NT2/D1 (cell line): ENCODE measurements at regions not wholly inside any gene's neighbourhood (a gene's known extent, or its start where the extent isn't known, plus 50 kb on each side); places are given as distances from the start of the nearest gene placed in this dataset.

ENCODE experiments used
- DNase-seq: peaks from one replicate; pipeline ENCODE4 v3.0.0-alpha.2; 2011; ENCODE audit warnings: low read depth, low spot score
- H3K27me3 ChIP-seq: 2 replicates; pipeline ENCODE4 v1.6.0; 2011; ENCODE audit warnings: mild to moderate bottlenecking; ENCODE audit not compliant: insufficient read length, insufficient read depth
- H3K36me3 ChIP-seq: 2 replicates; pipeline ENCODE4 v1.6.1; 2011; ENCODE audit warnings: mild to moderate bottlenecking, low read length, mixed read lengths; ENCODE audit not compliant: insufficient read depth, insufficient read length
- H3K4me1 ChIP-seq: 2 replicates; pipeline ENCODE4 v1.5.1; 2011; ENCODE audit not compliant: insufficient read depth, insufficient read length
- H3K4me3 ChIP-seq: 2 replicates; pipeline ENCODE4 v1.5.1; 2011; ENCODE audit warnings: low read depth; ENCODE audit not compliant: insufficient read length
- H3K9ac ChIP-seq: 2 replicates; pipeline ENCODE4 v1.6.0; 2011; ENCODE audit warnings: low read depth; ENCODE audit not compliant: insufficient read length
- H3K9me3 ChIP-seq: 2 replicates; pipeline ENCODE4 v1.5.1; 2011; ENCODE audit warnings: mild to moderate bottlenecking, low read length; ENCODE audit not compliant: insufficient read depth
- SUZ12 ChIP-seq: IDR thresholded peaks from 2 replicates; pipeline ENCODE4 v1.6.1; 2011; ENCODE audit not compliant: insufficient read length, insufficient read depth; ENCODE audit errors: extremely low read depth
- YY1 ChIP-seq: IDR thresholded peaks from 2 replicates; pipeline ENCODE4 v1.6.1; 2011; ENCODE audit not compliant: insufficient read length, insufficient read depth
- ZNF274 ChIP-seq: IDR thresholded peaks from 2 replicates; pipeline ENCODE4 v1.6.1; 2011; ENCODE audit warnings: mild to moderate bottlenecking, low read depth, low read length

DNA sequence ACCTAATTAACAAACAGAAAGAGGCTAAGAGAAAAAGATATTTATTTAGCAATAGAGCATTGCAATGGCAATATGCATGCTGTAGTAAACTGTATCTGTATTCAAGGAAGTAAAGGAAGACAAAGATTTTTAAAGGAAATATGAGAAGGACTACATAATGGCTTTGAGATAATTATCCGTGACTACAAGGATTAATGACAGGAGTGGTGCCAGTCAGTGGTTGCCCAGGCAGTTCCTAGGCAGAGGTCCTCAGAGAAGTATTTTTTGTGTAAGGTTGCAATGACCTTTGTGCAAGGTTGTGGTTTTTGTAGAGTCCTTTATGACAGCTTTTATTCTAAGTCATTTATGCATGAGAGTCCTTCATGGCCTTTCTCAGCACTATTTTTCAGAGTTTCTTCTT, 711.1 kb upstream of the CHRM3 start:
- no peak for DNase-seq
- TF ChIP-seq YY1, result no peak
- TF ChIP-seq ZNF274, result no peak
- TF ChIP-seq SUZ12, result no peak
- no peaks in the 10 kb centered on the region for H3K27me3 ChIP-seq
- H3K4me3 ChIP-seq, result no peak overlapping the region
- H3K9me3 ChIP-seq, result no peaks in the 10 kb centered on the region
- H3K4me1 ChIP-seq, result no peaks in the 10 kb centered on the region
- no peaks in the 10 kb centered on the region for H3K36me3 ChIP-seq
- no peak overlapping the region for H3K9ac ChIP-seq

DNA sequence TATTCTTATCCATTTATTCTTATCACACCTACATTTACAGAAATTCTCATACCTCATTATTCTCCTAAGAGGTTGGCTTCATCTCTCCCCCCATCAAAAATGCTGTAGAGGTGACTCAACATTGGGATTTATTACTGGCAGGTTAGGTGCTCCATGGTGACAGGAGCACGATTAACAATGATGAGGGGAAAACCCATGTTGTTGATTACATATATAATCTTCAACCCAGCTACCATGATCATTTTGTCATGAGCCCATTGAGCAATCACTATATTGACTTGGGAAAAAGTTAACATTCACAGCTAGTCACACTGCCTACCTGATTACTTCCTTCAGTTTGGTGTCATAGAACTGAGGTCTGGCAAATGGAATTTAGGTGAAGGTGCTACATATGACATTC, 712.1 kb upstream of the CHRM3 start:
- Histone ChIP-seq H3K27me3 (no peaks in the 10 kb centered on the region), H3K36me3 (no peaks in the 10 kb centered on the region), H3K9ac (no peak overlapping the region), H3K9me3 (no peaks in the 10 kb centered on the region), H3K4me3 (no peak overlapping the region), H3K4me1 (no peaks in the 10 kb centered on the region)
- no peak for DNase-seq
- TF ChIP-seq YY1, result no peak
- no peak for TF ChIP-seq ZNF274
- no peak for TF ChIP-seq SUZ12

DNA sequence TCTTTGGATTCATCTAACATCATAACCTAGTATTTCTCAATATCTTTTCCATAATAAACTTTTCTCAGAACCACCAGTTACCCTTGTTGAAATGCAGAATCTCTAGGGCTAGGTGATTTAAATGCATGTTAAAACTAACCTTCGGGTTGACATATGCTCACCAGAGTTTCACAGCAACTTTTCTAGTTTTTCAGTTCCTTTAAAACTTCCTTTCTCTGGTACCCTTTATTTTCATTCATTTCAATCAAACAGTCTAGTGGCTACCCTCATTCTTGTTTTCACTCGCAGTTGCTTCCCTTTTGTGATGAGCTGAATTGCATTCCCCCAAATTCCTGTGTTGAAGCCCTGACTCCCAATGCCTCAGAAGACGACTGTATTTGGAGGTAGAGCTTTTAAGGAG, 712.8 kb upstream of the CHRM3 start:
- Histone ChIP-seq H3K9me3 (no peaks in the 10 kb centered on the region), H3K4me1 (no peaks in the 10 kb centered on the region), H3K4me3 (no peak overlapping the region), H3K27me3 (no peaks in the 10 kb centered on the region), H3K9ac (no peak overlapping the region), H3K36me3 (no peaks in the 10 kb centered on the region)
- peak; percentile 23 for DNase-seq
- no peak for TF ChIP-seq ZNF274
- TF ChIP-seq SUZ12, result no peak
- TF ChIP-seq YY1, result no peak

DNA sequence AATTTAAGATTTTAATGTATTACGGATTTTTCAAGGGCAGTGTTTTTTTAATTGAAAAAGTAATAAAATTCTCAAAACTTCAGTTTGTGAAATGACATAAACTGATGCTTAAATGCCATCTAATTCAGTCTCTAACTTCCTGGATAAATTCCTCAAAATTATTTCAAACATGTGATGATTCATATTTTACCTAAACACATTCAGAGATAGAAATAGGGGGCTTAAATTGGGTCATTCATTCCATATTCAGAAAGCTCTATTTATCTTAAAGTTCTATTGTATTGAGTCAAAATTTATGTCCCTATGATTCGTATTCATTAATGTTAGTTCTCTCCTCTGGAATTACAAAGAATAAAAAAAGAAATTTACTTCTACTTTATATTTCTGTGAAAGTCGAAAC, 713.6 kb upstream of the CHRM3 start:
- Histone ChIP-seq H3K9me3 (no peaks in the 10 kb centered on the region), H3K4me3 (no peak overlapping the region), H3K27me3 (no peaks in the 10 kb centered on the region), H3K4me1 (no peaks in the 10 kb centered on the region), H3K9ac (no peak overlapping the region), H3K36me3 (no peaks in the 10 kb centered on the region)
- TF ChIP-seq ZNF274 (no peak), SUZ12 (no peak), YY1 (no peak)
- DNase-seq, result no peak

DNA sequence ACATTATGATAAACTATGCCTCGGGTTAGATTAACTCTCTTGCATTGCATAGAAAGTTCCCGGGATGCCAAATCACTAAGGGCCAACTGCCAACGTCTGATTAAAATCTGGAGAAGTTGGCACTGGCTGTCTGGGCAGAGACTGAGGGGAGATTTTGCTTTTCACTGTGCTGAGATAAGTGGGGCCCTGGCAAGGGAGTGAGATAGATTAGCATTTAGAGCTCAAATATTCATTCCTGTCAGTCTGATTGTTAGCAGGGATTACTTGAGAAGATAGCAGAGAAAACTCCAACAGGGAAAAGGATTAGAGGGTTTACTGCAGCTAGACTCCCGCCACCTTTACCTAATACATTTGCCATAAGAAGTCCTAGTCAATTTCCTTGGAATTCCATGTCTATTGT, 714.1 kb upstream of the CHRM3 start:
- no peaks in the 10 kb centered on the region for H3K9me3 ChIP-seq
- H3K9ac ChIP-seq, result no peak overlapping the region
- H3K27me3 ChIP-seq, result no peaks in the 10 kb centered on the region
- no peaks in the 10 kb centered on the region for H3K36me3 ChIP-seq
- H3K4me3 ChIP-seq, result no peak overlapping the region
- peak; percentile 8 for DNase-seq
- no peaks in the 10 kb centered on the region for H3K4me1 ChIP-seq
- TF ChIP-seq ZNF274 (no peak), YY1 (no peak)

DNA sequence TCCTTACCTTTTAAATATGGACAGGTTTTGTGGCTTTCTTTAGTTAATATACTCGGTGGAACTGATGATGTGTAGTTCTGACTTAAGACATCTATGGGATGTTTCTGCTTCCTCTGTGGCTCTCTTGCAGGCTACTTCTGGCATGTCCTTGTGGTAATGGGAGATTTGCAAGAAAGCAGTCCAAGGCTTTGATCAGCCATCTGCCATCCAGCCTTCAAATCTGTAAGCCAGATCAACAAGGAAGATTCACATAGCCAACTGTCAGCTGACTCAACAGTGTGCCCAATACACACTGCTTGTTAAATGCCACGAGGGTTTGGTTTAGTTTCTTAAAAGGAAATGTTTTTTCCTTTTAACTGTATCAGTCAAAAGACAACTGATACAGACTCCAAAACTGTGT, 722.2 kb upstream of the CHRM3 start:
- H3K4me3 ChIP-seq, result no peak overlapping the region
- H3K9me3 ChIP-seq, result 0 out of 2 replicates have a peak, but pooled peaks cover under 1% of the 10 kb centered on the region
- H3K9ac ChIP-seq, result no peak overlapping the region
- DNase-seq, result no peak
- H3K36me3 ChIP-seq, result no peaks in the 10 kb centered on the region
- no peaks in the 10 kb centered on the region for H3K27me3 ChIP-seq
- no peaks in the 10 kb centered on the region for H3K4me1 ChIP-seq
- TF ChIP-seq SUZ12 (no peak), ZNF274 (no peak), YY1 (no peak)

DNA sequence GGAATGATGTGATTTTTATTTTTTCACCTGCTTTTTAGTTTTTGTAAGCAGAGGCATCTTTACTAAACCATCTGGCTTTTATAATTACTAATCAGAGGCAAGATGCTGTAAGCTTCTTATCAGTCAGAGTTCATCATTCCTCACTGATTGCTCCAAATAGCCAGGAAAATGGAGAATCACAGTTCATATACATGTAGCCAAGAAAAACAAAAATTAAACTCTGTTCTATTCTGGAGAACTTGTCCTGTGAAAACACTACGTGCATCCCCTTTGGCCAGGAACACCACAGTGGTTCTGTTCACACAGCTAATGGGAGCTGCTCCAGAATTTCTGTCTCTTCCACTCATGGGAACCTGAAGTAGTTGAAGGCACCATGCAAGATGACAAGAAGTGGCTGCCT, 725.5 kb upstream of the CHRM3 start:
- H3K4me1 ChIP-seq, result no peaks in the 10 kb centered on the region
- H3K9ac ChIP-seq, result no peak overlapping the region
- no peaks in the 10 kb centered on the region for H3K36me3 ChIP-seq
- DNase-seq, result no peak
- TF ChIP-seq YY1 (no peak), SUZ12 (no peak), ZNF274 (no peak)
- H3K9me3 ChIP-seq, result 0 out of 2 replicates have a peak, but pooled peaks cover 3% of the 10 kb centered on the region
- no peaks in the 10 kb centered on the region for H3K27me3 ChIP-seq
- H3K4me3 ChIP-seq, result no peak overlapping the region

DNA sequence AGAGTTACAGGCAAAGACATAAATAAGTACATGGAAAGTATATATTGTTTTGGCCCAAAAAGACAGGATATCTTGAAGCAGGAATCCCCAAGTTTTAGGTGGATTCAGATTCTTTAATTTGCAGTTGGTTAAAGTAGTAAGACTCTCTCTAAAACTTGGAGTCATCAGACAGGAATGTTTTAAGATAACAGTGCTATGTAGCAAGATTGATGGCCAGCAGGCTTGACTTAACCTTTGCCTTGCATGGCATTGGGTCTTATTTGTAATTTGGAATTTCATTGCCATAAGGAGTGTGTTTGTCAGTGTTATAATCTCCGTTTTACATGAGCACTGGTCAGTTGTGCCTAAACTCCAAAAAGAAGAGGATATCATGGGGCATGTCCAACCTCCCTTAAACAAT, 727.6 kb upstream of the CHRM3 start:
- Histone ChIP-seq H3K36me3 (no peaks in the 10 kb centered on the region), H3K9me3 (0 out of 2 replicates have a peak, but pooled peaks cover 3% of the 10 kb centered on the region), H3K27me3 (no peaks in the 10 kb centered on the region), H3K4me1 (no peaks in the 10 kb centered on the region), H3K4me3 (no peak overlapping the region), H3K9ac (no peak overlapping the region)
- TF ChIP-seq SUZ12 (no peak), YY1 (no peak), ZNF274 (no peak)
- DNase-seq, result no peak
